CD4-positive, alpha-beta memory T cell (primary cell): ENCODE measurements at regions not wholly inside any gene's neighbourhood (a gene's known extent, or its start where the extent isn't known, plus 50 kb on each side); places are given as distances from the start of the nearest gene placed in this dataset.
"Not testable (repeated sequence)": the region's sequence is repeated elsewhere in the genome, so short reads cannot be mapped to it uniquely, and the experiment has no call there.

Experiments used
- CTCF ChIA-PET: fragments of 350-600 bp; sonication (Branson Sonifier 250); formaldehyde crosslinking; loops from one replicate; lab custom pipeline; 2021; ENCODE audit warnings: inconsistent platforms; ENCODE audit not compliant: partially characterized antibody; lab: Charles Lee
- POLR2A ChIA-PET: fragments of 350-600 bp; sonication (Branson Sonifier 250); formaldehyde crosslinking; loops from one replicate; lab custom pipeline; 2021; ENCODE audit not compliant: partially characterized antibody; lab: Charles Lee
- DNase-seq, 5 donors: peaks; one replicate each; pipeline versions ENCODE4 v3.0.0 to v3.0.0-alpha.2; 2020 to 2022; ENCODE audit warnings: mixed read lengths in 1 of 5
- H3K27ac ChIP-seq: one replicate; pipeline ENCODE4 v1.7.0; 2013; ENCODE audit warnings: low read depth, low read length
- H3K27me3 ChIP-seq: 2 replicates; pipeline ENCODE4 v1.7.0; 2013; ENCODE audit warnings: mild to moderate bottlenecking, low read length, moderate library complexity; ENCODE audit not compliant: insufficient read depth
- H3K36me3 ChIP-seq: 2 replicates; pipeline ENCODE4 v1.7.0; 2013; ENCODE audit warnings: mild to moderate bottlenecking, low read length, moderate library complexity; ENCODE audit not compliant: insufficient read depth
- H3K4me1 ChIP-seq: 2 replicates; pipeline ENCODE4 v1.7.0; 2013; ENCODE audit warnings: mild to moderate bottlenecking, low read length, moderate library complexity; ENCODE audit not compliant: insufficient read depth
- H3K4me3 ChIP-seq, 2 donors: one replicate each; pipeline ENCODE4 v1.7.0; 2013; ENCODE audit warnings: low read length in 2 of 2, mild to moderate bottlenecking in 1 of 2
- H3K9me3 ChIP-seq, 2 donors: one replicate each; pipeline ENCODE4 v1.7.0; 2013; ENCODE audit warnings: low read length in 2 of 2, control low read depth in 1 of 2; ENCODE audit not compliant: control insufficient read depth in 1 of 2
- H3K27ac Mint-ChIP-seq, 7 donors: one replicate each; pipeline ENCODE4 v1.8.0; 2020 to 2021; ENCODE audit warnings: mixed read lengths in 7 of 7, mild to moderate bottlenecking in 6 of 7, inconsistent platforms in 3 of 7, moderate library complexity in 3 of 7
- H3K27me3 Mint-ChIP-seq, 2 donors: one replicate each; pipeline ENCODE4 v1.8.0; 2020 to 2021; ENCODE audit warnings: mixed read lengths in 2 of 2
- H3K36me3 Mint-ChIP-seq, 2 donors: one replicate each; pipeline ENCODE4 v1.8.0; 2020 to 2021; ENCODE audit warnings: mixed read lengths in 2 of 2, inconsistent platforms in 1 of 2, mild to moderate bottlenecking in 1 of 2
- H3K4me1 Mint-ChIP-seq, 4 donors: one replicate each; pipeline ENCODE4 v1.8.0; 2020 to 2021; ENCODE audit warnings: mixed read lengths in 4 of 4, mild to moderate bottlenecking in 1 of 4
- H3K4me3 Mint-ChIP-seq, 8 donors: one replicate each; pipeline ENCODE4 v1.8.0; 2020 to 2021; ENCODE audit warnings: mixed read lengths in 8 of 8, mild to moderate bottlenecking in 7 of 8, moderate library complexity in 6 of 8, inconsistent platforms in 3 of 8
- H3K9me3 Mint-ChIP-seq, 8 donors: one replicate each; pipeline ENCODE4 v1.8.0; 2020 to 2021; ENCODE audit warnings: mixed read lengths in 8 of 8, mild to moderate bottlenecking in 5 of 8, inconsistent platforms in 3 of 8, moderate library complexity in 1 of 8
- intact Hi-C: fragments of 100-400 bp; cut with micrococcal nuclease; formaldehyde crosslinking; loops from one replicate; pipeline ENCODE4 v1.15.1; 2023

DNA sequence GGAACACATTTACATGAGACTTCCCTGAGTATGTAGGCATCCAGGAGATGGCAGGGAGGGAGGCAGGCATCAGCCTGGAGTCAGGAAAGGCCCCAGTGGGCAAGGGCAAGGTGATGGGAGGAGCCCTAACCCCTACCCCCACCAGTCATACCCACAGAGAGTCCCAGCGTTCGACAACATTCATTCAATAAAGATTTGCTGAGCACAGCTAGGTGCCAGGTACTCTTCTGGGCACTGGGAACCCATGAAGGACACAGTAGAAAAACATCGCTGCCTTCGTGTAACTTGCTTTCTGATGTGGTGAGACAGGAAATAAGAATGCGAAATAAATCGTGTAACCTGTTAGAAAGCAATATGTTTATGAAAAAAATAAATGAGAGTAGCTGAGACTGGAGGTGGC is 77.3 kb upstream of the GADD45A start:
- peak overlapping the region in 1 of 7 donors; percentile 5 for H3K27ac Mint-ChIP-seq
- peaks cover 3 to 5% of the 10 kb centered on the region in 2 donors for H3K27me3 Mint-ChIP-seq
- intact Hi-C loops, result no loop called here
- H3K36me3 ChIP-seq, result no peaks in the 10 kb centered on the region
- H3K4me3 ChIP-seq, result no peak overlapping the region
- no peaks in the 10 kb centered on the region for H3K27me3 ChIP-seq
- peak in 2 of 5 donors; percentile 0 to 7 for DNase-seq
- H3K4me1 ChIP-seq, result no peaks in the 10 kb centered on the region
- no peaks in the 10 kb centered on the region for H3K9me3 ChIP-seq
- peaks cover 0 to 6% (median 4%) of the 10 kb centered on the region in 4 donors for H3K4me1 Mint-ChIP-seq
- CTCF ChIA-PET, result interaction anchor here (0.7 kb wide), 1 partner anchor 50 kb away, joined by 3 read pairs; no protein-coding TSS in a partner anchor
- no peak overlapping the region for H3K4me3 Mint-ChIP-seq
- no peaks in the 10 kb centered on the region for H3K36me3 Mint-ChIP-seq
- peaks cover 0 to under 1% (median 0%) of the 10 kb centered on the region in 8 donors for H3K9me3 Mint-ChIP-seq
- H3K27ac ChIP-seq, result no peak overlapping the region
- POLR2A ChIA-PET, result no interaction called here

DNA sequence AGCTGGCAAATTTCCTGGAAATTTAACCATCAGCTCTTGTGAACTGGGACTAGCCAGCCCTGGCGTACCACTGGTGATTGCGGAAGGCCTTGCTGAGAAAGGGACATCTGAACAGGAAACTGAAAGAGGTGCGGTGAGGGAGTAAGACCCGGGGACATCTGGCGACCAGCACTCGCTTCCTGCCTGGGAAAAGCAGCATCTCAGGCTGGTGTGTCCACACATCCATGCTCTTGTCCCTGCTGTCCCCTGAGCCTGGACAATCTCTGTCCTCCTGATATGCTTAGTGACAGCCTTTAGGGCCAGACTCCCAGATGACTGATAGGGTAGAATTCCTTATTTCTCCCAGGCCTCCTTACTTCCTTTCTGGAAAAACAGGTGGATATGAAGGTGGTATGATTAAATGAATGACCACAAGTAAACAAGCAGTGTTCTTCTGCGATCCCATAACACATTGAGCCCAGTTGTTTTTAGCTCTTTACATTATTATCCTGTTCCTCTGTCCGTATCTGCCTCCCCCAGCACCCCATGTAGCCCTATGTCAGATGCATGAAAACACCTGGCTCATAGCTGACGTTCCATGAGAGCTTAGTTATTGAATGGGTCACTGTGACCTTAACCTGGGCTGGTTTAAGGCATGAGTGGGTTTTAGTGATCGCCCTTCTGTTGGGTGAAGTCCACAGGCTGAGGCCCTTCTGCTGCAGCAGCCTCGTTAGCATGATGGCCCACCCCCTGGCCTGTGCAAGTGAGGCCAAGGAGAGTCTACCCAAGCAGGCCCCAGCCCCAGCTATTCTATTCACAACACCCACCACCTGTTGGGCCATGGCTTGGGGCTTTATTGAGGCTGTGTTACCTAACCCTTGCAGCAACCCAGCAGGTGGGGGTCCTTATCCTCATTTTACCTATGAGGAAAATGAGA is 76.1 kb upstream of the GADD45A start:
- Histone ChIP-seq H3K27ac (no peak overlapping the region), H3K36me3 (no peaks in the 10 kb centered on the region), H3K4me1 (no peaks in the 10 kb centered on the region), H3K27me3 (no peaks in the 10 kb centered on the region), H3K9me3 (no peaks in the 10 kb centered on the region), H3K4me3 (no peak overlapping the region)
- intact Hi-C loops, result no loop called here
- Mint-ChIP-seq H3K4me1 (peaks cover 0 to 6% (median 4%) of the 10 kb centered on the region in 4 donors), H3K4me3 (no peak overlapping the region), H3K27ac (no peak overlapping the region), H3K27me3 (peaks cover 4% of the 10 kb centered on the region in 2 donors), H3K36me3 (no peaks in the 10 kb centered on the region), H3K9me3 (no peaks in the 10 kb centered on the region)
- ChIA-PET POLR2A (no interaction called here), CTCF (interaction anchor here (1.0 kb wide), 1 partner anchor 151 kb away, joined by 3 read pairs; no protein-coding TSS in a partner anchor)
- DNase-seq, result no peak

DNA sequence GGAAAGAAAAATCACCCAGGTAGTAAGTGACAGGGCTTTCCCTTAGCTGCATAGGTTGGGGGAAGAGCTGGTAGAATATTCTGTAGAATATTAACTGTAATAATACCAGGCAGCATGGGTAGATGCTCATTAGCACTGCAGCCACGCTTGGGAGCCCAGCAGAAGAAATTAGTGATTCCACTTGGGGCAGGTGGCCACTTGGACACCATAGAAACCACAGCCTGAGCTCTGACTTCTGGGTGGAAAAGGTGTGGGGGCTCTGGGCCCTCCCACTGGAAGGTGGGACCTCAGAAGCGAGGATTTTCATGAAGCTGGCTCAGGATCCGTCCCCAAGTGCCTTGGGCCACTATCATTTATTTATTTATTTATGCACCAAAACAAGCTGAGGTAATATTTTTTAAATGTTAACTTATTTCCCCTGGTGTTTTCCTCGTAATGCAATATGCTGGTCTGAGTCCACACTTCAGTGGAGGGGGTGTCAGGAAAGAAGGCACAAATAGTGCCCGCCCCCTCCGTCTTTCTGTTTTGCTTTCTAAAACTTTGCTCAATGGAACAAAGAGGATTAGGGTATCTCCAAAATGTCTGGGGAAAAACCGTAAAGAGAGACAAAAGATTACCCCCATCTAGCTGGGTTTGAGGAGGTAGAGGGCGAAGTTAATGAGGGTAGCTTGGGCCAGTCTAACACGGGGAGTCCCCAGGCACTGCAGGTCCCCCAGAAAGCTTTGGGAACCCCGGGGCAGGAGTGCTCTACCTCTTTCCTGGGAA is 75.2 kb upstream of the GADD45A start:
- Mint-ChIP-seq H3K4me3 (no peak overlapping the region), H3K9me3 (no peaks in the 10 kb centered on the region), H3K27ac (no peak overlapping the region), H3K27me3 (peaks cover 4 to 5% of the 10 kb centered on the region in 2 donors), H3K4me1 (peaks cover 0 to 6% (median 4%) of the 10 kb centered on the region in 4 donors), H3K36me3 (no peaks in the 10 kb centered on the region)
- no peaks in the 10 kb centered on the region for H3K27me3 ChIP-seq
- POLR2A ChIA-PET, result no interaction called here
- H3K4me1 ChIP-seq, result no peaks in the 10 kb centered on the region
- DNase-seq, result no peak
- H3K36me3 ChIP-seq, result no peaks in the 10 kb centered on the region
- intact Hi-C loops, result no loop called here
- no peak overlapping the region for H3K27ac ChIP-seq
- H3K9me3 ChIP-seq, result no peaks in the 10 kb centered on the region
- H3K4me3 ChIP-seq, result no peak overlapping the region
- CTCF ChIA-PET, result interaction anchor here (1.0 kb wide), 1 partner anchor 150 kb away, joined by 3 read pairs; no protein-coding TSS in a partner anchor

DNA sequence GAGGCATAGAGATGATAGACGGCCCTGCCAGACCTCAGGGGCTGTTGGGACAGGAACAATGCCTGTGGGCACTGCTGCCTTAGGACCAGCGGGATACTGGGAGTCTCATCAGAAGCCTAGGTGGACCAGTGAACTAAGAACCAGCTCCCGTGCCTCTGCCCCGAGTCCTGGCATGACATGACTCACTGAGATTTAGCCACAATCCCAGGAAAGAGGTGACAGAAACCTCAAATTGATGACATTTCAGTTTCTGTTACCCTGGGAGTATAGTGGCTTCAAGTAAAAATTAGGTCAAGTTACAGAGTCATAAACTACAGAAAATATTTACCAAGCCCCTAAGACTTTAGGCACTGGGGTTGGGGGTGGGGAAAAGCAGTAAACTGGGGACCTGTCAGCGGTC is 74.6 kb upstream of the GADD45A start:
- Mint-ChIP-seq H3K36me3 (no peaks in the 10 kb centered on the region), H3K9me3 (peaks cover 0 to 3% (median 0%) of the 10 kb centered on the region in 8 donors), H3K27ac (no peak overlapping the region), H3K4me3 (no peak overlapping the region), H3K27me3 (peaks cover 8 to 10% of the 10 kb centered on the region in 2 donors), H3K4me1 (peaks cover 0 to 6% (median 4%) of the 10 kb centered on the region in 4 donors)
- Histone ChIP-seq H3K9me3 (no peaks in the 10 kb centered on the region), H3K4me3 (no peak overlapping the region), H3K27ac (no peak overlapping the region), H3K4me1 (no peaks in the 10 kb centered on the region), H3K27me3 (no peaks in the 10 kb centered on the region), H3K36me3 (no peaks in the 10 kb centered on the region)
- DNase-seq, result no peak
- intact Hi-C loops, result no loop called here
- POLR2A ChIA-PET, result no interaction called here
- CTCF ChIA-PET, result no interaction called here

DNA sequence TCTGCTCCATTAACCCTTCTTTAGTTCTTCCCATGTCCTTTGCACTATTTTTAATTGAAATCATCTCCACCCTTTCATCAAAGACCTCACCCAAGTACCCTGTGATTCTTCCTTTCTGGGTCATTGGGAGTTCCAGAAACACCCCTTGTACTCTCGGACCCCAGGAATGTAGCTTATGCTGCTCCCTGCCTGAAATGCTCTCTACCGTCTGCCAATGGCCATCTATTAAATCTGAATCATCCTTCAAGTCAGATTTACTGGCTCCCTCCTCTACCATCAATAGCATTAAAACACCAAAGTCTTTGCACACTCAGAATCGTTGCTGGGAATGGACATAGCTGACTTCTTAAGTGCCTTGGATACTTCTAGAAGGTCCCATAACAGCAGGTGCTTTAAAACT is 73.2 kb upstream of the GADD45A start:
- POLR2A ChIA-PET, result no interaction called here
- peaks cover 0 to 5% (median 0%) of the 10 kb centered on the region in 8 donors for H3K9me3 Mint-ChIP-seq

DNA sequence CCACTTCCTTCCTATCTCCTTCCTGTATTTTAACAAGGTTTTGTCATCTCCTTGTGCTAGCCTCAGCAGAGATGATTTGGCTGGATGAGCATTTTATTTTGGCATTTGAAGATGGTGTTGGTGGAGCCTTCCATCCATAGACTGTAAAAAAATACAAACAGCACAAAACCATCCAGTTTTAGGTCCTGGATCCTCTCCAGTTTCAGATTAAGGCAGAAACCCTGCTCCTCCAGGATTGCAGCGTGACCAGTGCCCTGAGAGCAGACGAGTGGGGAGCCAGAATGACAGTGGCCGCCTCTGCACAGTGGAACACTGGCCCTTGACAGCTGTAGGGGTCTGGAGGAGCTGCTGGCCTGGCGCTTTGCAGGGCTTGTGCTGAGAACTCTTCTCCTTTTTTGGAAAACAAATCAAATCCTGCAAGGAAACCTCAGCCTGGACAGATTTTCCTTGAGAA is 72.2 kb upstream of the GADD45A start:
- Mint-ChIP-seq H3K4me1 (peaks cover 0 to 3% (median 0%) of the 10 kb centered on the region in 4 donors), H3K36me3 (no peaks in the 10 kb centered on the region), H3K27ac (no peak overlapping the region), H3K27me3 (peaks cover 16 to 18% of the 10 kb centered on the region in 2 donors), H3K9me3 (peaks cover 0 to 5% (median 0%) of the 10 kb centered on the region in 8 donors), H3K4me3 (no peak overlapping the region)
- ChIA-PET CTCF (interaction anchor here (1.8 kb wide), 1 partner anchor 147 kb away, joined by 4 read pairs; no protein-coding TSS in a partner anchor), POLR2A (no interaction called here)
- Histone ChIP-seq H3K27ac (no peak overlapping the region), H3K9me3 (no peaks in the 10 kb centered on the region), H3K4me1 (no peaks in the 10 kb centered on the region), H3K4me3 (no peak overlapping the region), H3K27me3 (no peaks in the 10 kb centered on the region), H3K36me3 (no peaks in the 10 kb centered on the region)
- intact Hi-C loops, result no loop called here
- no peak for DNase-seq

More for the DNA sequence above, 73.2 kb upstream of the GADD45A start:
- H3K4me3 Mint-ChIP-seq, result no peak overlapping the region
- no peaks in the 10 kb centered on the region for H3K27me3 ChIP-seq
- no peaks in the 10 kb centered on the region for H3K36me3 Mint-ChIP-seq
- peaks cover 13 to 15% of the 10 kb centered on the region in 2 donors for H3K27me3 Mint-ChIP-seq
- DNase-seq, result no peak
- no peak overlapping the region for H3K27ac ChIP-seq
- H3K4me1 ChIP-seq, result no peaks in the 10 kb centered on the region
- peaks cover 0 to 6% (median 4%) of the 10 kb centered on the region in 4 donors for H3K4me1 Mint-ChIP-seq
- intact Hi-C loops, result no loop called here
- H3K4me3 ChIP-seq, result no peak overlapping the region
- no peaks in the 10 kb centered on the region for H3K9me3 ChIP-seq
- CTCF ChIA-PET, result no interaction called here
- no peaks in the 10 kb centered on the region for H3K36me3 ChIP-seq
- H3K27ac Mint-ChIP-seq, result no peak overlapping the region

DNA sequence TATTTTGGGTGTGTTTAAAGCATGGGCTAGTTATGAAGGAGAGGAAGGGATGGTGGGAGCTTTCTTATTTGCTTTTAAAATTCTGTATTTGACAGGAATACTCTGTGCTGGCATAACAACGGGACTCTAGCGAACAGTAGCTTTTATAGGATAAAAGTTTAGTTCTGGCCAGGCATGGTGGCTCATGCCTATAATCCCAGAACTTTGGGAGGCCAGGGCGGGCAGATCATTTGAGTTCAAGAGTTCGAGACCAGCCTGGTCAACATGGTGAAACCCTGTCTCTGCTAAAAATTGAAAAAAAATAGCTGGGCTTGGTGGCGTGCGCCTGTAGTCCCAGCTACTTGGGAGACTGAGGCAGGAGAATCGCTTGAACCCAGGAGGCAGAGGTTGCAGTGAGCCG is 71.5 kb upstream of the GADD45A start:
- peaks cover 19 to 21% of the 10 kb centered on the region in 2 donors for H3K27me3 Mint-ChIP-seq
- H3K9me3 ChIP-seq, intact Hi-C loops, H3K27ac ChIP-seq, H3K27ac Mint-ChIP-seq, DNase-seq, H3K36me3 Mint-ChIP-seq, H3K4me3 ChIP-seq, POLR2A ChIA-PET, H3K36me3 ChIP-seq, H3K27me3 ChIP-seq, H3K4me3 Mint-ChIP-seq, H3K4me1 ChIP-seq, H3K9me3 Mint-ChIP-seq, H3K4me1 Mint-ChIP-seq: not testable (repeated sequence)
- CTCF ChIA-PET, result interaction anchor here (1.8 kb wide), 1 partner anchor 146 kb away, joined by 4 read pairs; no protein-coding TSS in a partner anchor
